EH (cell line): ENCODE measurements at regions not wholly inside any gene's neighbourhood (a gene's known extent, or its start where the extent isn't known, plus 50 kb on each side); places are given as distances from the start of the nearest gene placed in this dataset.
A peak's percentile ranks its signal among the peaks of the same experiment; 100 is the strongest.

ENCODE experiments used
- DNase-seq: peaks from one replicate; pipeline ENCODE4 v3.0.0-alpha.2; 2015; ENCODE audit warnings: low read depth

DNA sequence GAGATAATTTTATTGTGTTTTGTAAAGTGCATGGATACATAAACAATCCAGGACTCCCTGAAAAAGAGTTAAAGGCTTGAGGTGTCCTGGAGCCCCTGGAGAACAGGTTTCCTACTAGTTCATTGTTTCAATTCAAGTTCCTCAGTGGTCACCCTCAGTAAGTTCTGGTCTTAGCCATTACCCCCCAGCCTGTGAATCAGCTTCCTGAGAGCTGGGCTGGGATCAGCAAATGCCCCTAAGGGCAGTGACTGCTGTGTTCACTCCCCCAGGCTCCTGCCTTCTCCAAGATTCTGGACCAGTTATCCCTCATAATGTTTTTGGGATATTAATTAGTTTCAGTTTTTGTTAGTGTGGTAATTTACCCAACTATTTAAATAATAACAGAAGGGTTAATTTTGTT, 151.6 kb upstream of the PRSS58 start:
- DNase-seq: peak; percentile 31

- DNase-seq: no peak
These were observed 150.9 kb upstream of the PRSS58 start for GRCh38 chr7:142408794-142409193.

GRCh38 chr7:142407939-142408570, 150.2 kb upstream of the PRSS58 start:
- DNase-seq: no peak

DNA sequence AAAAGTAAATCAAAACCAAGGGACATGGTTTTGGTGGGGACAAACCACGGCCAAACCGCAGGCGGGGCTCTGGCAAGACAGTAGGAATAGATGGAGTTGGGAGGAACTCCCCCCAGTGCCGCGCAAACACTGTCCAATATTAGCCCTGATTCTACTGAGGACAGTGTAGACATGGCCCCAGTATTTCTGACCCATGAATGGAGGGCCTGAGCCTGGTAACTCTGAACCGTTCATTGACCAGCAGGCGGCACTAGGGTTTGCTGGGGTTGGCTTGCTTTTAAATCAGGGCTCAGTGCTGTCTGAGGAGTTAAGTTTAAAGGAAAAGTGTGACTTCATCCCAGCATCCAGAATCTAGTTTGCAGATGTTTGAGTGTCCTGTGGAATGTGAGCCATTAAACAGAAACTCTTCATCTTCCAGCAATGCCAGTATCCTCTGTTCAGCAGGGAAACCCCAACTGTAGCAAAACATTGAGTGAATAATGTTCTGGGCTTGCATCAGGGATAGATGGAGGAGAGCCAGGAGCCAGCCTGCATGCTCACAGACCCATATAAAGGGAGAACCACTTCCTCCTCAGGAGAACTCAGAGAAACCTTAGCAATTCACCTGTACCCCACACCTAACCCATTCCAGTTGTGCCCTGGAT, 147.4 kb upstream of the PRSS58 start:
- peak; percentile 76 for DNase-seq

DNA sequence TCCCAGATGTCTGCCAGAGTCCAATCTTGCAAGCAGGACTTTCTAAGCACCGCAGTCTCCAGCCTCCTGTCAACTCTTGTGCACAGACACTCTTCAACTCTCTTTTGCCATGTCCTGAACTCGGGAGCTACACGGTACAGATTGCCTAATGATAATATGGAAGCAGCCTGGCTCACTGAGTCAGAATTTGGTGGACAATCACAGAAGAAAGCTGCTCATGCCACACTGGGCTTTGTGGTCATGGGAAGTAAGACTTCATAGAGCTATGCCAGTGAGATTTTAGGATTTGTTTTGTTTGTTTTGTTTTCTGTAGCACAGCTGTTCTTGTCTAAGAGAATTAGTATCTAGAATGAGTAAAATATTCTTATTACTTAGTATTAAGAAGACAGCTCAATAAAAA, 144.1 kb upstream of the PRSS58 start:
- no peak for DNase-seq

- DNase-seq: no peak
These were observed 142.2 kb upstream of the PRSS58 start for GRCh38 chr7:142400042-142400533.

- peak; percentile 28 for DNase-seq
These were observed 133.5 kb upstream of the PRSS58 start for GRCh38 chr7:142391191-142391992.

DNA sequence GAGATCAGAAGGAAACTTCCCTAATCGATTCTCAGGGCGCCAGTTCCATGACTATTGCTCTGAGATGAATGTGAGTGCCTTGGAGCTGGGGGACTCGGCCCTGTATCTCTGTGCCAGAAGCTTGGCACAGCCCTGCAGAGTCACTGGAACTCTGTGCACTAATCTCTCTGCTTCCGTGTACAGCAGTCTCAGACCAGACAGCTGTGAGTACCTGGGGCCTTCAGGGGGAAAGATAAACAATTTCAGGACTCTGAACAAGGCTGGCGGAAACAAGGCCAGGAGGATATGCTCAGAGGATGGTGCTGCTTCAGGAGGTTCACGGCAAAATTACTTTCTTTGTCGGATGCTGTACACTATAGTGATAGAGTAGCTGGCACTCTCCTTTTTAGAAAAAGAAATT, 131.7 kb upstream of the PRSS58 start:
- no peak for DNase-seq

GRCh38 chr7:142385491-142386340, 127.9 kb upstream of the PRSS58 start:
- peak; percentile 76 for DNase-seq

DNA sequence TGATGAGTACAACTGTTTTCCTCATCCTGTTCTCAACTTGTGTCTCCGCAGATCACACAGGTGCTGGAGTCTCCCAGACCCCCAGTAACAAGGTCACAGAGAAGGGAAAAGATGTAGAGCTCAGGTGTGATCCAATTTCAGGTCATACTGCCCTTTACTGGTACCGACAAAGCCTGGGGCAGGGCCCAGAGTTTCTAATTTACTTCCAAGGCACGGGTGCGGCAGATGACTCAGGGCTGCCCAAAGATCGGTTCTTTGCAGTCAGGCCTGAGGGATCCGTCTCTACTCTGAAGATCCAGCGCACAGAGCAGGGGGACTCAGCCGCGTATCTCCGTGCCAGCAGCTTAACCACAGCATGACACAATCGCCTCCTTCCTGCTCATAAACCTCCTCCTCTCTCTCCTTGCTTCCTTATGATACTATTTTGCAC, 126.7 kb upstream of the PRSS58 start:
- DNase-seq: peak; percentile 96

DNA sequence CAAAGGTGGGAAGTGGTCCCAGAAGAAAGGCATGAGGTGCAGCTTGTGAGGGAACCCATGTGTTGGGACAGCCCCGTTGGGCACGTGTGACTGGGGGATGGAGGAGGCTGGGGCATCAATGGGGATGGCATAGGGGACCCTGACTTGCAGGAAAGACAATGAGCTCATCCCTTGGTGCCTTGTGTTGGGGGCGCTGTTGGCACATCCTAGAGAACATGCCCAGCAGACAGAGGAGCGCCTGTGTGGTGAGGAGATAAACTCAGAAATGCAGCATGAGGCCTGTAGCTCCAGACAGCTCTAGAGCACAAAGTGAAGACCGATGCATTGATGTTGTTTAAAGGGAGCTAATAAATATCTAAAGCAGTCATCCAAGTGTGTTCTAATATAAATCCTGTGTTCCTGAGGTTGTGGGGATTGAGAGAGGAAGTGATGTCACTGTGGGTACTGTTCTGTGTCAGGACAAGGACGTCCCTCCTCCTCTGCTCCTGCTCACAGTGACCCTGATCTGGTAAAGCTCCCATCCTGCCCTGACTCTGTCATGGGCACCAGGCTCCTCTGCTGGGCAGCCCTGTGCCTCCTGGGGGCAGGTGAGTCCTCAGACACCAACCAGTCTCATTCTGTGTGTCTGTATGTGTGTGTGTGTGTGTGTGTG, 126.1 kb upstream of the PRSS58 start:
- peak; percentile 52 for DNase-seq

GRCh38 chr7:142381727-142382390, 124.0 kb upstream of the PRSS58 start:
- DNase-seq: no peak

DNA sequence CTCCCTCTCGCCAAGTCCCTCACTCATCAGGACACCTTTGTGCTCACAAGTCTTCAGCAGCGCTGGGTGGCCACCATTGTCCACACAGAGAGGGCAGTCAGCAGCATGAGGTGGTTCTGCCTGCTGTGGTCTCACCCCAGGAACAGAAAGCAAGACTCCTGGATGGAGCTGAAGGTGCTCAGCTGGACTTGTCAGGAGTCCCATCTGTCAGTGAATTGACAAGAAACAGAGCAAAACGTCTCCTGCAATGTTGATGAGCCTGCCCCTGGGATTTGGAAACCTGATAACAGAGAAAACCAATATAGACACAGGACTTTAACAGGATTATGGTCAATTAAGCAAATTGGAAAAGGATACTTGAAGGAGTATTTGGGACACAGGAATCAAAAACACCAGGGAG, 122.2 kb upstream of the PRSS58 start:
- DNase-seq: no peak

GRCh38 chr7:142379201-142379885, 121.5 kb upstream of the PRSS58 start:
- DNase-seq: no peak

DNA sequence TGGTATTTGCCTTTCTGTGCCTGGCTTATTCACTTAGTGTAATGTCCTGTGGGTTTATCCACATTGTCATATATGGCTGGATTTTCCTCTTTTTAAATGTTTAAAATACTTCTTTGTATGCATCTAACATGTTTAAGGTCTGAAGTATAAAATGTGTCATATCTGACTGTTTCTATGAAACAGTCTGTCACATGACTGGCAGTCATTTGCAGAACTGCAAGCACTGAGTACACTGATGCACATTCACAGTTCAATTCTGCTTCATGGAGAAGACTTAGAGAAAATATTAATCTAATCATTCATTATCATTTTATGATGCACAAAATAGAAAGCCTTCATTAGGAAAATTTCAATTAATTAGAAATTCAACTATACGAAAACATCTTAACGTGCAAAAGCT, 119.7 kb upstream of the PRSS58 start:
- no peak for DNase-seq

GRCh38 chr7:142376356-142376997, 118.6 kb upstream of the PRSS58 start:
- peak; percentile 66 for DNase-seq

- peak; percentile 58 for DNase-seq
These were observed 118.0 kb upstream of the PRSS58 start for GRCh38 chr7:142375710-142376313.

GRCh38 chr7:142372727-142373126, 114.9 kb upstream of the PRSS58 start:
- DNase-seq: no peak
